ENCODE measurements at regions not wholly inside any gene's neighbourhood (a gene's known extent, or its start where the extent isn't known, plus 50 kb on each side); places are given as distances from the start of the nearest gene placed in this dataset.

- no peak overlapping the region for H3K9ac ChIP-seq (ENCODE audit: low read length)
- no peaks in the 10 kb centered on the region for H3K27me3 ChIP-seq (ENCODE audit: low read length)
- no peak overlapping the region for H2AFZ ChIP-seq (ENCODE audit: low read depth, low read length, severe bottlenecking)
- H3K4me3 ChIP-seq (ENCODE audit: insufficient read depth, low read length, poor library complexity, severe bottlenecking), result no peak overlapping the region
- H4K20me1 ChIP-seq (ENCODE audit: low read depth, low read length), result no peaks in the 10 kb centered on the region
- no peak overlapping the region for H3K27ac ChIP-seq (ENCODE audit: low read depth, low read length)
- TF ChIP-seq EZH2phosphoT487 (conservative IDR thresholded peaks at IDR 0.05; ENCODE audit: low read length), result no peak
- no peak for TF ChIP-seq CTCF (IDR thresholded peaks at IDR 0.05; ENCODE audit: insufficient read depth, low read length, poor library complexity, severe bottlenecking)
- no peak overlapping the region for H3K4me2 ChIP-seq (ENCODE audit: low read depth, low read length, poor library complexity, severe bottlenecking)
- H3K36me3 ChIP-seq (ENCODE audit: low read length), result no peaks in the 10 kb centered on the region
- no peaks in the 10 kb centered on the region for H3K9me3 ChIP-seq (ENCODE audit: insufficient read depth, low read length)
- H3K79me2 ChIP-seq (ENCODE audit: insufficient read depth, low read length), result no peaks in the 10 kb centered on the region
- H3K9me2 ChIP-seq (replicated peaks; ENCODE audit: insufficient read depth, low read length), result no peaks in the 10 kb centered on the region
- no peaks in the 10 kb centered on the region for H3F3A ChIP-seq (ENCODE audit: insufficient read depth)
Observed at GRCh38 chr4:161206528-161207080, 957.2 kb downstream of the FSTL5 start.

GRCh38 chr4:161203865-161204264, 959.9 kb downstream of the FSTL5 start:
- Histone ChIP-seq H3K9ac (ENCODE audit: low read length) (no peak overlapping the region), H4K20me1 (ENCODE audit: low read depth, low read length) (no peaks in the 10 kb centered on the region), H3K36me3 (ENCODE audit: low read length) (no peaks in the 10 kb centered on the region), H3K27ac (ENCODE audit: low read depth, low read length) (no peak overlapping the region), H3K27me3 (ENCODE audit: low read length) (no peaks in the 10 kb centered on the region), H3K4me3 (ENCODE audit: insufficient read depth, low read length, poor library complexity, severe bottlenecking) (no peak overlapping the region), H3K4me2 (ENCODE audit: low read depth, low read length, poor library complexity, severe bottlenecking) (no peak overlapping the region), H3K9me3 (ENCODE audit: insufficient read depth, low read length) (no peaks in the 10 kb centered on the region), H3F3A (ENCODE audit: insufficient read depth) (no peaks in the 10 kb centered on the region), H3K79me2 (ENCODE audit: insufficient read depth, low read length) (no peaks in the 10 kb centered on the region), H2AFZ (ENCODE audit: low read depth, low read length, severe bottlenecking) (no peak overlapping the region), H3K9me2 (replicated peaks; ENCODE audit: insufficient read depth, low read length) (no peaks in the 10 kb centered on the region)
- no peak for TF ChIP-seq CTCF (IDR thresholded peaks at IDR 0.05; ENCODE audit: insufficient read depth, low read length, poor library complexity, severe bottlenecking)
- TF ChIP-seq EZH2phosphoT487 (conservative IDR thresholded peaks at IDR 0.05; ENCODE audit: low read length), result no peak

- Histone ChIP-seq H3K4me3 (ENCODE audit: insufficient read depth, low read length, poor library complexity, severe bottlenecking) (no peak overlapping the region), H3K9me2 (replicated peaks; ENCODE audit: insufficient read depth, low read length) (no peaks in the 10 kb centered on the region; the same call in 1 of the 2 replicates), H2AFZ (ENCODE audit: low read depth, low read length, severe bottlenecking) (no peak overlapping the region), H3K27me3 (ENCODE audit: low read length) (no peaks in the 10 kb centered on the region), H4K20me1 (ENCODE audit: low read depth, low read length) (no peaks in the 10 kb centered on the region), H3F3A (ENCODE audit: insufficient read depth) (no peaks in the 10 kb centered on the region), H3K27ac (ENCODE audit: low read depth, low read length) (no peak overlapping the region), H3K9ac (ENCODE audit: low read length) (no peak overlapping the region), H3K79me2 (ENCODE audit: insufficient read depth, low read length) (no peaks in the 10 kb centered on the region), H3K4me2 (ENCODE audit: low read depth, low read length, poor library complexity, severe bottlenecking) (no peak overlapping the region), H3K36me3 (ENCODE audit: low read length) (no peaks in the 10 kb centered on the region), H3K9me3 (ENCODE audit: insufficient read depth, low read length) (no peaks in the 10 kb centered on the region)
- TF ChIP-seq EZH2phosphoT487 (conservative IDR thresholded peaks at IDR 0.05; ENCODE audit: low read length) (no peak), CTCF (IDR thresholded peaks at IDR 0.05; ENCODE audit: insufficient read depth, low read length, poor library complexity, severe bottlenecking) (no peak)
Observed at GRCh38 chr4:161197912-161198311, 965.9 kb downstream of the FSTL5 start.
